Right lobe of liver (tissue), 6 donors: ENCODE measurements at regions not wholly inside any gene's neighbourhood (a gene's known extent, or its start where the extent isn't known, plus 50 kb on each side); places are given as distances from the start of the nearest gene placed in this dataset.
"Not testable (repeated sequence)": the region's sequence is repeated elsewhere in the genome, so short reads cannot be mapped to it uniquely, and the experiment has no call there.

Experiments
- ATAC-seq, 4 donors: fragments of 200-7000 bp; cut with Tn5 transposase; one replicate each; pipeline ENCODE4 v1.9.1; 2020; ENCODE audit warnings: mild to moderate bottlenecking in 4 of 4, moderate library complexity in 4 of 4
- DNase-seq, 3 donors: peaks; one replicate each; pipeline ENCODE4 v3.0.0-alpha.2; 2020
- H3K27ac ChIP-seq, 3 donors: fragments of 200-600 bp; one replicate each; pipeline ENCODE4 v1.8.0; 2022
- H3K27me3 ChIP-seq, 2 donors: fragments of 200-600 bp; one replicate each; pipeline ENCODE4 v1.8.0; 2022
- H3K36me3 ChIP-seq, 4 donors: fragments of 200-600 bp; sonication (generic) in 1 of 4; one replicate each; pipeline versions ENCODE4 v1.5.1 to v1.8.0; 2017 to 2022; ENCODE audit warnings: control low read depth in 1 of 4
- H3K4me1 ChIP-seq, 4 donors: fragments of 200-600 bp; sonication (generic) in 1 of 4; one replicate each; pipeline versions ENCODE4 v1.5.1 to v1.8.0; 2017 to 2022; ENCODE audit warnings: control low read depth in 1 of 4
- H3K4me3 ChIP-seq, 3 donors: fragments of 200-600 bp; one replicate each; pipeline ENCODE4 v1.8.0; 2022
- H3K9me3 ChIP-seq, 4 donors: fragments of 200-600 bp; sonication (generic) in 1 of 4; one replicate each; pipeline versions ENCODE4 v1.5.1 to v1.8.0; 2017 to 2022; ENCODE audit warnings: control low read depth in 1 of 4
- POLR2A ChIP-seq: fragments of 450-650 bp; IDR thresholded peaks from one replicate; pipeline ENCODE4 v1.6.1; 2017; ENCODE audit warnings: antibody characterized with exemption, mild to moderate bottlenecking
- WGBS: methylation state at CpG from one replicate; pipeline ENCODE4 v1.1.6; 2018; ENCODE audit warnings: low coverage, low lambda C conversion rate; ENCODE audit not compliant: insufficient coverage; ENCODE audit errors: missing lambda C conversion rate; 5-methylcytosine and 5-hydroxymethylcytosine counted together
- intact Hi-C, 2 donors: fragments of 100-400 bp; cut with DNase I; formaldehyde crosslinking; loops; one replicate each; pipeline versions ENCODE4 v1.11.2 to v1.14.1; 2022
- TF ChIP-seq, protein P1 (sequence below), 4 donors: fragments of 200-600 bp in 3 of 4; fragments of 450-650 bp in 1 of 4; IDR thresholded peaks; one replicate each; pipeline versions ENCODE4 v1.5.1 to v1.8.0; 2016 to 2022; ENCODE audit warnings: antibody characterized with exemption in 4 of 4, mild to moderate bottlenecking in 2 of 4
- donor health status: DM: no; HTN: yes; CAD: no.
- donor health status: DM: no; HTN: no; CAD: no.
- donor health status: DM: no; HTN: no; CAD: no.
- donor health status: DM: no; HTN: yes; CAD: no.
- donor health status: DM: no; HTN: yes; CAD: no.

DNA sequence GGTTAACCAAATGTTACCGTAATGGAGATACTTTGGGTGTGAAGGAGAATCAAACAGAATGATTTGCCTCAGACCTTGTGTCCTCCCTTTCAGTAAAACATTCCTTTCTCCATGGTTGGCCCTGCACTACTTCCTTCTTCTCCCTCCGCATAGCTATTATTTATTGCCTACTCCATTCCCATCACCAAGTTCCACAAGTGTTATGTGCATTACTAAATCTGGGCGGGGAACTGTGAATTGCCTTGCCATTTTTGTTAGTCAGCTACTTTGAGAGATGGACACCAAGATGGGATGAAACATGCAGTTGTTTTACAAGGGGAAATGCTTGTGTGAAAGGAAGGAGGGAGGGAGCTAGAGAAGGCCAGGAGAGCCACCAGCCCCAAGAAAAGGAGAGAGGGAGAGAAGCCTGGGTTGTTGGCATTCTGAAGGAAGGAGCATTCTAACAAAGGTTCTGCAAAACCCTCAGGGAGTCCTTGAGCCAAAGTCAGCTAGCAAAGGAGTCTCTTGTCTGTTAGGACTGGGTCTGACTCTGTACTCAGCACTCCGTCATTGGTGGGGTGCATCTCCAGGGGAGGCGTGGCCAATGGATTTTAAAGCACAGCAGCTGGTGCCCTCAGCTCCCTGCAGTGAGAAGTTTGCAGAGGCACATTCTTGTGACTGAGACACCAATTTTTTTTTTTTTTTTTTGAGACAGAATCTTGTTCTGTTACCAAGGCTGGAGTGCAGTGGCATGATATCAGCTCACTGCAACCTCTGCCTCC is 83.6 kb upstream of the CHD6 start:
- H3K9me3 ChIP-seq: no peaks in the 10 kb centered on the region
- 77% methylated on average over 3 of the region's 5 CpGs for WGBS

DNA sequence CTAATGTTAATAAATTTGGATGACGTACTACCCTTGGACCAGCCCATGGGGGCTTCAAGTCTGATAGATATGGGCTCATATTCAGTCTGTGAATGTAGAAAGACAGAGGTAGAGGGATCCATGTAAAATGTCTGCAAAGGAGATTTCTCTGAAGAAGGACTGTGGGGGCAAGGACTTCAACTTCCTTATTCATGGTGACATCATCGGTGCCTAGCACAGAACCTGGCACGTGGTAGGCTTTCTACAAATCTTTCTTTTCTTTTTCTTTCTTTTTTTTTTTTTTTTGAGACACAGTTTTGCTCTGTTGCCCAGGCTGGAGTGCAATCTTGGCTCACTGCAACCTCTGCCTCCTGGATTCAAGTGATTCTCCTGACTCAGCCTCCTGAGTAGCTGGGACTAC is 81.5 kb upstream of the CHD6 start:
- H3K4me3 ChIP-seq, H3K9me3 ChIP-seq, intact Hi-C loops, DNase-seq, ATAC-seq, H3K4me1 ChIP-seq, H3K27ac ChIP-seq, H3K27me3 ChIP-seq, H3K36me3 ChIP-seq: not testable (repeated sequence)
- WGBS: 78% methylated on average over 3 of the region's 3 CpGs

More for the DNA sequence above, 83.6 kb upstream of the CHD6 start:
- H3K4me1 ChIP-seq: peaks cover 0 to 5% (median 0%) of the 10 kb centered on the region in 4 donors
- H3K4me3 ChIP-seq: no peak overlapping the region
- TF ChIP-seq, protein P1, sequence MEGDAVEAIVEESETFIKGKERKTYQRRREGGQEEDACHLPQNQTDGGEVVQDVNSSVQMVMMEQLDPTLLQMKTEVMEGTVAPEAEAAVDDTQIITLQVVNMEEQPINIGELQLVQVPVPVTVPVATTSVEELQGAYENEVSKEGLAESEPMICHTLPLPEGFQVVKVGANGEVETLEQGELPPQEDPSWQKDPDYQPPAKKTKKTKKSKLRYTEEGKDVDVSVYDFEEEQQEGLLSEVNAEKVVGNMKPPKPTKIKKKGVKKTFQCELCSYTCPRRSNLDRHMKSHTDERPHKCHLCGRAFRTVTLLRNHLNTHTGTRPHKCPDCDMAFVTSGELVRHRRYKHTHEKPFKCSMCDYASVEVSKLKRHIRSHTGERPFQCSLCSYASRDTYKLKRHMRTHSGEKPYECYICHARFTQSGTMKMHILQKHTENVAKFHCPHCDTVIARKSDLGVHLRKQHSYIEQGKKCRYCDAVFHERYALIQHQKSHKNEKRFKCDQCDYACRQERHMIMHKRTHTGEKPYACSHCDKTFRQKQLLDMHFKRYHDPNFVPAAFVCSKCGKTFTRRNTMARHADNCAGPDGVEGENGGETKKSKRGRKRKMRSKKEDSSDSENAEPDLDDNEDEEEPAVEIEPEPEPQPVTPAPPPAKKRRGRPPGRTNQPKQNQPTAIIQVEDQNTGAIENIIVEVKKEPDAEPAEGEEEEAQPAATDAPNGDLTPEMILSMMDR (IDR thresholded peaks at IDR 0.05): no peak
- no peak for TF ChIP-seq POLR2A
- H3K36me3 ChIP-seq: no peaks in the 10 kb centered on the region
- DNase-seq (no peak), ATAC-seq (no peak)
- no peak overlapping the region for H3K27ac ChIP-seq
- no peaks in the 10 kb centered on the region for H3K27me3 ChIP-seq
- intact Hi-C loops: no loop called here

DNA sequence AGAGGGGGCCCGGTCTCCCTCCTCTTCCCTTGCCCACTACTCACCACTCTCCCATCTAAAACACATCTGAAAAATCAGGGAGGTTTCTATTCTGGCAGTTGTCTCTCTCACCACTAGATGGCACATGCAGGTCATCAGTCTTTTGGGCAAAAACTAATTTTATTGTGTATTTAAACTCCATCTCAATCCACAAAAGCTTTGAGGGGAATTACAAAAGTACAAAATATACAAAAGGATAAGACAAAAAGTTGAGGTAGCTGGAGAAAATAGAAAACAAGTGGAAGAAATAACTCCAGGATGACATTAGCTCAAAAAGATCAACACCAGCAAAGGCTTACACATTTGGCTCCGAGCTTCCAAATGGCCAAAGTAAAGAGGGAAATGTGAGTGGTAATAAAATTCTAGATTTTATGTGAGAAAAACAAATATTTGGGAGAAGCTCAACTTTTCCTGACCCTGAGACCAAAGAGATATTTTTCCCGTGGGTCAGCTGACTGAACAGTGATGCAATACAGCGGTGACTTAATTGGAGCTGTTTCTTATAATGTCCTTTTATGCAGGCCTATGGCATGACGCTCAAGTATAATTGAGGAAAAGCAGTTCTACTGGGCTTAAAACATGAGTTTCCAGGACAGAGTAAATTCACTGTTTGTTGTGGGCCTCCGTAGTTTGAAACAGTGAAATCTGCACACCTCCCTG is 79.8 kb upstream of the CHD6 start:
- DNase-seq (no peak), ATAC-seq (peak in 1 of 4 donors; percentile 6)
- TF ChIP-seq POLR2A: no peak
- TF ChIP-seq, protein P1 (IDR thresholded peaks at IDR 0.05): peak; percentile 67 to 87 (median 76)
- 53% methylated on average over 6 of the region's 6 CpGs for WGBS
- Histone ChIP-seq H3K9me3 (no peaks in the 10 kb centered on the region), H3K27ac (no peak overlapping the region), H3K4me3 (no peak overlapping the region), H3K27me3 (no peaks in the 10 kb centered on the region), H3K4me1 (peaks cover 0 to 5% (median 0%) of the 10 kb centered on the region in 4 donors), H3K36me3 (no peaks in the 10 kb centered on the region)
- intact Hi-C loops: no loop called here

DNA sequence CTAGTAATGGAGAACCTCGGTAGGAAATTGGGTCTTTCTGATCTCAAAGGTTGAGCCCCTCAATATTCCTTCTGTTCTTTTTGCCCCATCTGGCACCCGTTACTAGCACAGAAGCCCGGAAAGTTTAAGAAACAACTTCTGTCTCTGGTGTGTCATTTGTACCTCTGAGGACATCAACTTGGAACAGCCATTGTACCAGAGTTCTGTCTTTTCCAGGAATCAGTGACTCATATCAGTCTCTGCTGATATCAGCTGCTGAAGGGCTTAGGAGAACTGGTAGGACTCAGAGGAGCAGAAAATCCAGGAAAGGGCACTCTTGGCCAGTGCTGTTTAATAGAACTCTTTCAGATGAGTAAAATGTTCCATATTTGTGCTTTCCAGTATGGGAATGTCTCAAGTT is 78.3 kb upstream of the CHD6 start:
- TF ChIP-seq POLR2A: no peak
- TF ChIP-seq, protein P1 (IDR thresholded peaks at IDR 0.05): no peak
- H3K27ac ChIP-seq: no peak overlapping the region
- 61% methylated on average over 3 of the region's 3 CpGs for WGBS
- DNase-seq (no peak), ATAC-seq (no peak)
- no peaks in the 10 kb centered on the region for H3K9me3 ChIP-seq
- intact Hi-C loops: no loop called here
- H3K27me3 ChIP-seq: no peaks in the 10 kb centered on the region
- H3K4me3 ChIP-seq: no peak overlapping the region
- no peaks in the 10 kb centered on the region for H3K36me3 ChIP-seq
- H3K4me1 ChIP-seq: peaks cover 0 to 5% (median 0%) of the 10 kb centered on the region in 4 donors

DNA sequence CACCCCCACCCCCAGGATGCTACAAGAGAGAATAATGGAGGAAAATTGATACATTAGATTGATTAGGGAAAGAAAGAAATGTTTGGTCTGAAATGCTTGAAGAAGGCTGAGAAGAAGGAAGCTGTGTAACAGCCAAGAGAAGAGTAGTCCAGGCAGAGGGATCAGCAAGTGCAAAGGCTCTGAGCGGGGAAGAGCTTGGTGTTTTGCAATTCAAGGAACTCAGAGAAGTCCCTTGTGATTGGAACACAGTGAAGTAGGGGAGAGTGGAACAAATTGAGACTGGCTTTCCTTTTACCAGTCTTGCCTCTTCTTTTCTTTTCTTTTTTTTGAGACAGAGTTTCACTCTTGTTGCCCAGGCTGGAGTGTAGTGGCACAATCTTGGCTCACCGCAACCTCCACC is 76.6 kb upstream of the CHD6 start:
- H3K4me3 ChIP-seq: no peak overlapping the region
- DNase-seq (no peak), ATAC-seq (no peak)
- H3K27ac ChIP-seq: no peak overlapping the region
- intact Hi-C loops: no loop called here
- H3K27me3 ChIP-seq: no peaks in the 10 kb centered on the region
- WGBS: 100% methylated on average over 2 of the region's 2 CpGs
- TF ChIP-seq POLR2A: no peak
- TF ChIP-seq, protein P1 (IDR thresholded peaks at IDR 0.05): no peak
- no peaks in the 10 kb centered on the region for H3K36me3 ChIP-seq
- peaks cover 0 to 5% (median 0%) of the 10 kb centered on the region in 4 donors for H3K4me1 ChIP-seq
- no peaks in the 10 kb centered on the region for H3K9me3 ChIP-seq
